ENCODE measurements at regions not wholly inside any gene's neighbourhood (a gene's known extent, or its start where the extent isn't known, plus 50 kb on each side); places are given as distances from the start of the nearest gene placed in this dataset.

- DNase-seq = no peak
Observed at GRCh38 chr9:111193095-111193494, 136.9 kb downstream of the OR2K2 start.

- DNase-seq = no peak
Observed at GRCh38 chr9:111192650-111193049, 137.4 kb downstream of the OR2K2 start.

GRCh38 chr9:111190347-111190746 is 139.7 kb downstream of the OR2K2 start:
- no peak for DNase-seq

- DNase-seq = no peak
Observed at GRCh38 chr9:111187376-111187775, 142.6 kb downstream of the OR2K2 start.

GRCh38 chr9:111186021-111186530 is 143.9 kb downstream of the OR2K2 start:
- DNase-seq = no peak

GRCh38 chr9:111180811-111181210 is 142.5 kb upstream of the LPAR1 start:
- no peak for DNase-seq

- DNase-seq = no peak
Observed at GRCh38 chr9:111179577-111179976, 141.3 kb upstream of the LPAR1 start.

- DNase-seq = no peak
Observed at GRCh38 chr9:111178331-111179055, 140.2 kb upstream of the LPAR1 start.

GRCh38 chr9:111176511-111176910 is 138.2 kb upstream of the LPAR1 start:
- DNase-seq = no peak

GRCh38 chr9:111175350-111175749 is 137.1 kb upstream of the LPAR1 start:
- DNase-seq = no peak

- DNase-seq = no peak
Observed at GRCh38 chr9:111167341-111167740, 129.1 kb upstream of the LPAR1 start.

GRCh38 chr9:111163716-111164389 is 125.6 kb upstream of the LPAR1 start:
- DNase-seq = no peak

- DNase-seq = no peak
Observed at GRCh38 chr9:111162026-111162425, 123.8 kb upstream of the LPAR1 start.

- DNase-seq = no peak
Observed at GRCh38 chr9:111161015-111161415, 122.7 kb upstream of the LPAR1 start.

GRCh38 chr9:111158999-111159398 is 120.7 kb upstream of the LPAR1 start:
- no peak for DNase-seq

GRCh38 chr9:111158363-111158762 is 120.1 kb upstream of the LPAR1 start:
- no peak for DNase-seq

- DNase-seq = no peak
Observed at GRCh38 chr9:111154081-111154562, 115.9 kb upstream of the LPAR1 start.

- DNase-seq = no peak
Observed at GRCh38 chr9:111152614-111153406, 114.5 kb upstream of the LPAR1 start.

- DNase-seq = no peak
Observed at GRCh38 chr9:111151537-111151936, 113.3 kb upstream of the LPAR1 start.

GRCh38 chr9:111150181-111150580 is 111.9 kb upstream of the LPAR1 start:
- DNase-seq = peak in 1 of 2 experiments; percentile 0

- peak in 1 of 2 experiments; percentile 0 for DNase-seq
Observed at GRCh38 chr9:111149018-111149759, 110.9 kb upstream of the LPAR1 start.

Measured in NCI-H446 (cell line).